ENCODE measurements at regions not wholly inside any gene's neighbourhood (a gene's known extent, or its start where the extent isn't known, plus 50 kb on each side); places are given as distances from the start of the nearest gene placed in this dataset.

DNA sequence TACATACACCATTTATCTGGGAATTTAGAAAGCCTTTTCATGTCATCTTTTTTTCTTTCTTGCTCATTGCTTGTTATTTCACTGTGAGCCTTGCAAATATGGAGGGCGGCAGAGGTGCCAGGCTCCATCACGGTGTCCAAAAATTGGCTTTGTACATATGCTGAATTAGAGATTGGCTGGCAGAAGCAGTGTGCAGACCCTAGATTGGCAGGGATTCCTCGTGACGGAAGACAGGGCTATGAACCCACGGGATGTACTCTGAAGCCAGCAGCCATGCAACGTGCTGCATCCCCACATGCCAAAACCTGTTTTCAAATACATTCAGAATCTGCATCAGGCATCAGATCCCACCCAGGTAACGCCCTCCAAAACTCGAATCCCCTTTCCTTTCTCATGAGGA is 142.8 kb downstream of the ZIC5 start:
- no peaks in the 10 kb centered on the region; the same call in 1 of the 2 replicates for H3K23me2 ChIP-seq (ENCODE audit: low read depth, low read length)
- H3K4me1 ChIP-seq (replicated peaks in 1 of 4; ENCODE audit: control insufficient read depth in 3 of 4, insufficient read depth in 4 of 4, low read length in 3 of 4) = no peaks in the 10 kb centered on the region; a peak in 1 of 7 replicates
- no peak overlapping the region for H2AK5ac ChIP-seq (ENCODE audit: low read depth, low read length)
- no peak overlapping the region for H2BK5ac ChIP-seq (ENCODE audit: low read depth, low read length)
- no peak overlapping the region for H4K91ac ChIP-seq (replicated peaks; ENCODE audit: insufficient read length, low read length)
- CTCF ChIA-PET (ENCODE audit: partially characterized antibody) = no interaction called here
- H3K23ac ChIP-seq (ENCODE audit: insufficient read length) = no peak overlapping the region
- no peak overlapping the region for H2BK20ac ChIP-seq (ENCODE audit: low read length)
- FAIRE-seq (no peak), DNase-seq (ENCODE audit: low read depth in 1 of 2, low spot score in 2 of 2) (no peak)
- no peak overlapping the region for H3K9ac ChIP-seq (replicated peaks in 1 of 4; ENCODE audit: extremely low read depth in 1 of 4, low read depth in 3 of 4, low read length in 3 of 4)
- no peaks in the 10 kb centered on the region for H3K79me2 ChIP-seq (ENCODE audit: control insufficient read depth in 1 of 2, insufficient read depth in 2 of 2, low read length in 2 of 2)
- no peak overlapping the region for H2BK120ac ChIP-seq (replicated peaks; ENCODE audit: low read depth, low read length)
- no peak overlapping the region for H3K4me2 ChIP-seq (ENCODE audit: insufficient read depth in 1 of 2, low read depth in 2 of 2, low read length in 2 of 2)
- no peak overlapping the region for H3K4me3 ChIP-seq (ENCODE audit: extremely low read depth in 1 of 4, insufficient read depth in 2 of 4, low read depth in 3 of 4, low read length in 4 of 4)
- no peaks in the 10 kb centered on the region for H4K20me1 ChIP-seq (replicated peaks in 1 of 2; ENCODE audit: control insufficient read depth in 1 of 2, insufficient read depth in 2 of 2, low read length in 2 of 2)
- no peaks in the 10 kb centered on the region for H3K36me3 ChIP-seq (ENCODE audit: control insufficient read depth in 2 of 4, insufficient read depth in 4 of 4, low read length in 3 of 4)
- no peak overlapping the region for H3K27ac ChIP-seq (ENCODE audit: low read depth, low read length)
- no peak overlapping the region for H3K4ac ChIP-seq (replicated peaks; ENCODE audit: insufficient read length, low read depth, low read length)
- no peak overlapping the region for H4K5ac ChIP-seq (ENCODE audit: insufficient read length, low read depth, low read length)
- H3K18ac ChIP-seq (ENCODE audit: extremely low read depth, low read length) = no peak overlapping the region
- no peak overlapping the region for H3K56ac ChIP-seq (replicated peaks; ENCODE audit: insufficient read length, low read depth, low read length)
- H3K27me3 ChIP-seq (replicated peaks in 1 of 4; ENCODE audit: control insufficient read depth in 3 of 4, extremely low read depth in 1 of 4, insufficient read depth in 3 of 4, low read length in 3 of 4) = no peaks in the 10 kb centered on the region
- H2AFZ ChIP-seq (ENCODE audit: low read length) = no peak overlapping the region
- WGBS, 2 experiments (ENCODE audit: extremely low coverage in 1 of 2, insufficient coverage in 1 of 2, insufficient read length in 1 of 2, insufficient replicate concordance in 2 of 2, low coverage in 1 of 2, low lambda C conversion rate in 2 of 2, missing lambda C conversion rate in 1 of 2) = 87% methylated on average over 8 of the region's 8 CpGs; no CpG with 5 or more reads in 1 of the 2 experiments
- H3K14ac ChIP-seq (ENCODE audit: insufficient read length) = no peak overlapping the region
- no peaks in the 10 kb centered on the region for H3K79me1 ChIP-seq (ENCODE audit: low read depth, low read length)
- no peak overlapping the region for H2BK12ac ChIP-seq (ENCODE audit: low read depth, low read length)
- POLR2A ChIA-PET (ENCODE audit: partially characterized antibody) = interaction anchor here (1.0 kb wide), 1 partner anchor 9 kb away, joined by 3 read pairs; no protein-coding TSS in a partner anchor
- H4K8ac ChIP-seq (ENCODE audit: extremely low read depth, insufficient read depth, low read length) = no peak overlapping the region
- H3K9me3 ChIP-seq (ENCODE audit: insufficient read depth in 2 of 2, low read depth in 1 of 2, low read length in 1 of 2) = no peaks in the 10 kb centered on the region
- no peak overlapping the region for H2BK15ac ChIP-seq (ENCODE audit: low read length)
- TF ChIP-seq RNF2 (IDR thresholded peaks at IDR 0.05; ENCODE audit: borderline replicate concordance, low read depth, low read length, missing control alignments, poor library complexity, severe bottlenecking) (no peak), PHF8 (conservative IDR thresholded peaks at IDR 0.05; ENCODE audit: low read depth, low read length) (no peak), EP300 (IDR thresholded peaks at IDR 0.05; ENCODE audit: borderline replicate concordance in 1 of 2, low read depth in 2 of 2, low read length in 2 of 2) (no peak), SP4 (IDR thresholded peaks at IDR 0.05; ENCODE audit: low read length) (no peak), JUND (IDR thresholded peaks at IDR 0.05; ENCODE audit: low read length) (no peak), CHD2 (IDR thresholded peaks at IDR 0.05; ENCODE audit: low read length) (no peak), SIRT6 (IDR thresholded peaks at IDR 0.05; ENCODE audit: low read length) (no peak), SAP30 (IDR thresholded peaks at IDR 0.05; ENCODE audit: insufficient read depth, insufficient replicate concordance, low read length) (no peak), BCL11A (IDR thresholded peaks at IDR 0.05; ENCODE audit: low read depth in 2 of 2, low read length in 2 of 2) (no peak), SIN3A (conservative IDR thresholded peaks at IDR 0.05 in 1 of 2, IDR thresholded peaks at IDR 0.05 in 1 of 2; ENCODE audit: low read depth in 1 of 2, low read length in 2 of 2) (no peak), EZH2 (IDR thresholded peaks at IDR 0.05; ENCODE audit: low read depth, low read length, severe bottlenecking) (no peak), POU5F1 (IDR thresholded peaks at IDR 0.05; ENCODE audit: low read depth, low read length) (no peak), JUN (IDR thresholded peaks at IDR 0.05; ENCODE audit: low read depth, low read length) (no peak)
- TF ChIP-seq, protein P1, sequence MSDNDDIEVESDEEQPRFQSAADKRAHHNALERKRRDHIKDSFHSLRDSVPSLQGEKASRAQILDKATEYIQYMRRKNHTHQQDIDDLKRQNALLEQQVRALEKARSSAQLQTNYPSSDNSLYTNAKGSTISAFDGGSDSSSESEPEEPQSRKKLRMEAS (IDR thresholded peaks at IDR 0.05) = no peak

All from H1 (cell line).